Activated naive CD8-positive, alpha-beta T cell treated with anti-CD3 and anti-CD28 coated beads, Interleukin-2, amount 50 U/mL, for 16 hours (primary cell): ENCODE measurements at regions not wholly inside any gene's neighbourhood (a gene's known extent, or its start where the extent isn't known, plus 50 kb on each side); places are given as distances from the start of the nearest gene placed in this dataset.

Experiments
- DNase-seq: peaks from one replicate; pipeline ENCODE4 v3.0.0-alpha.2; 2020; ENCODE audit warnings: low read depth, low spot score

- DNase-seq = no peak
These were observed 343.2 kb upstream of the TNP1 start for GRCh38 chr2:217203086-217203485.

- DNase-seq = no peak
These were observed 339.4 kb upstream of the TNP1 start for GRCh38 chr2:217199255-217199630.

- DNase-seq = no peak
These were observed 336.0 kb upstream of the TNP1 start for GRCh38 chr2:217195658-217196446.

- DNase-seq = no peak
These were observed 335.2 kb upstream of the TNP1 start for GRCh38 chr2:217195016-217195415.

- no peak for DNase-seq
These were observed 333.8 kb upstream of the TNP1 start for GRCh38 chr2:217193431-217194340.

- DNase-seq = no peak
These were observed 332.5 kb upstream of the TNP1 start for GRCh38 chr2:217192366-217192765.

GRCh38 chr2:217189747-217190146 is 329.9 kb upstream of the TNP1 start:
- no peak for DNase-seq

GRCh38 chr2:217189131-217189530 is 329.3 kb upstream of the TNP1 start:
- DNase-seq = no peak

GRCh38 chr2:217186668-217187159 is 326.9 kb upstream of the TNP1 start:
- no peak for DNase-seq

GRCh38 chr2:217186152-217186551 is 326.3 kb upstream of the TNP1 start:
- no peak for DNase-seq

GRCh38 chr2:217185265-217185995 is 325.6 kb upstream of the TNP1 start:
- DNase-seq = no peak

GRCh38 chr2:217184242-217184641 is 324.4 kb upstream of the TNP1 start:
- DNase-seq = no peak

- DNase-seq = no peak
These were observed 323.6 kb upstream of the TNP1 start for GRCh38 chr2:217183471-217183870.

GRCh38 chr2:217182926-217183325 is 323.1 kb upstream of the TNP1 start:
- DNase-seq = no peak

GRCh38 chr2:217181512-217181911 is 321.6 kb upstream of the TNP1 start:
- DNase-seq = no peak

- no peak for DNase-seq
These were observed 320.0 kb upstream of the TNP1 start for GRCh38 chr2:217179854-217180253.

GRCh38 chr2:217178341-217178740 is 318.5 kb upstream of the TNP1 start:
- no peak for DNase-seq

GRCh38 chr2:217177720-217178119 is 317.9 kb upstream of the TNP1 start:
- no peak for DNase-seq

- DNase-seq = no peak
These were observed 312.0 kb upstream of the TNP1 start for GRCh38 chr2:217171874-217172273.

GRCh38 chr2:217168496-217168895 is 308.6 kb upstream of the TNP1 start:
- no peak for DNase-seq

GRCh38 chr2:217167531-217167930 is 307.7 kb upstream of the TNP1 start:
- no peak for DNase-seq
